GM12864 (cell line): ENCODE measurements at regions not wholly inside any gene's neighbourhood (a gene's known extent, or its start where the extent isn't known, plus 50 kb on each side); places are given as distances from the start of the nearest gene placed in this dataset.

Source experiments
- DNase-seq: peaks from one replicate; pipeline ENCODE4 v3.0.0-alpha.2; 2011; ENCODE audit warnings: low read depth
- H3K4me3 ChIP-seq: 2 replicates; pipeline ENCODE4 v1.5.1; 2011; ENCODE audit warnings: mild to moderate bottlenecking, low read depth, low read length, control low read depth
- CTCF ChIP-seq: IDR thresholded peaks from 2 replicates; pipeline ENCODE4 v1.5.1; 2011; ENCODE audit warnings: low read depth, mild to moderate bottlenecking, moderate library complexity, low read length, control low read depth, inconsistent platforms; ENCODE audit errors: missing control alignments

- no peak for DNase-seq
- no peak for TF ChIP-seq CTCF
- no peak overlapping the region for H3K4me3 ChIP-seq
Measured at GRCh38 chr4:127558088-127558487, 74.7 kb upstream of the INTU start.

GRCh38 chr4:127558489-127559407 is 74.0 kb upstream of the INTU start:
- TF ChIP-seq CTCF, result no peak
- no peak overlapping the region for H3K4me3 ChIP-seq
- DNase-seq, result no peak

GRCh38 chr4:127559981-127560380 is 72.8 kb upstream of the INTU start:
- no peak overlapping the region for H3K4me3 ChIP-seq
- TF ChIP-seq CTCF, result no peak
- DNase-seq, result no peak

- no peak for DNase-seq
- TF ChIP-seq CTCF, result no peak
- H3K4me3 ChIP-seq, result no peak overlapping the region
Measured at GRCh38 chr4:127560755-127561154, 72.0 kb upstream of the INTU start.

- no peak for DNase-seq
- no peak overlapping the region for H3K4me3 ChIP-seq
- TF ChIP-seq CTCF, result no peak
Measured at GRCh38 chr4:127574643-127575042, 58.1 kb upstream of the INTU start.

- TF ChIP-seq CTCF, result no peak
- no peak overlapping the region for H3K4me3 ChIP-seq
- DNase-seq, result no peak
Measured at GRCh38 chr4:127575888-127576287, 56.9 kb upstream of the INTU start.

GRCh38 chr4:127578491-127578890 is 54.3 kb upstream of the INTU start:
- TF ChIP-seq CTCF, result no peak
- DNase-seq, result no peak
- H3K4me3 ChIP-seq, result no peak overlapping the region
